ENCODE measurements at regions not wholly inside any gene's neighbourhood (a gene's known extent, or its start where the extent isn't known, plus 50 kb on each side); places are given as distances from the start of the nearest gene placed in this dataset.

DNA sequence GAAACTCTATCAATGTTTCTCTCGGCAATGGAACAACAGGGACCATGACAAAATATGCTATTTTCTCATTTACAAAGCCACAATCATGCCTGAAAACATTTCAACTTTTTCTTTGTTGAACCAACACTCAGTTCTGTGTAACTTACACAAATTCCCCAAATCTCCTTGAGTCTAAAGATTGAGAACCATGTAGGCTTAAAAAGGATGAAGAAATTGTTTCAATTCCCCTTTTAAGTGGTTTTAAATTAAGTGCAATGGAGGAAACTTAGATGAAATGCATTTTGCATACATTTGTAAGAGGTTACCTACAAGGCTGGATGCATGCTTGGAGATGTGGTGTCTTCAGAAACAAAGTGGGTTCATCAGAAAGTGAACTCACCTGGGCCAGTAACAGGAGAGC, 566.4 kb upstream of the CDH11 start:
- TF ChIP-seq, protein P1, sequence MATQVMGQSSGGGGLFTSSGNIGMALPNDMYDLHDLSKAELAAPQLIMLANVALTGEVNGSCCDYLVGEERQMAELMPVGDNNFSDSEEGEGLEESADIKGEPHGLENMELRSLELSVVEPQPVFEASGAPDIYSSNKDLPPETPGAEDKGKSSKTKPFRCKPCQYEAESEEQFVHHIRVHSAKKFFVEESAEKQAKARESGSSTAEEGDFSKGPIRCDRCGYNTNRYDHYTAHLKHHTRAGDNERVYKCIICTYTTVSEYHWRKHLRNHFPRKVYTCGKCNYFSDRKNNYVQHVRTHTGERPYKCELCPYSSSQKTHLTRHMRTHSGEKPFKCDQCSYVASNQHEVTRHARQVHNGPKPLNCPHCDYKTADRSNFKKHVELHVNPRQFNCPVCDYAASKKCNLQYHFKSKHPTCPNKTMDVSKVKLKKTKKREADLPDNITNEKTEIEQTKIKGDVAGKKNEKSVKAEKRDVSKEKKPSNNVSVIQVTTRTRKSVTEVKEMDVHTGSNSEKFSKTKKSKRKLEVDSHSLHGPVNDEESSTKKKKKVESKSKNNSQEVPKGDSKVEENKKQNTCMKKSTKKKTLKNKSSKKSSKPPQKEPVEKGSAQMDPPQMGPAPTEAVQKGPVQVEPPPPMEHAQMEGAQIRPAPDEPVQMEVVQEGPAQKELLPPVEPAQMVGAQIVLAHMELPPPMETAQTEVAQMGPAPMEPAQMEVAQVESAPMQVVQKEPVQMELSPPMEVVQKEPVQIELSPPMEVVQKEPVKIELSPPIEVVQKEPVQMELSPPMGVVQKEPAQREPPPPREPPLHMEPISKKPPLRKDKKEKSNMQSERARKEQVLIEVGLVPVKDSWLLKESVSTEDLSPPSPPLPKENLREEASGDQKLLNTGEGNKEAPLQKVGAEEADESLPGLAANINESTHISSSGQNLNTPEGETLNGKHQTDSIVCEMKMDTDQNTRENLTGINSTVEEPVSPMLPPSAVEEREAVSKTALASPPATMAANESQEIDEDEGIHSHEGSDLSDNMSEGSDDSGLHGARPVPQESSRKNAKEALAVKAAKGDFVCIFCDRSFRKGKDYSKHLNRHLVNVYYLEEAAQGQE (IDR thresholded peaks at IDR 0.05; ENCODE audit: low read depth), result no peak
- TF ChIP-seq FOXM1 (IDR thresholded peaks at IDR 0.05; ENCODE audit: borderline replicate concordance, low read depth), result no peak
- no peak for TF ChIP-seq EP300 (IDR thresholded peaks at IDR 0.05; ENCODE audit: borderline replicate concordance)
- no peak for TF ChIP-seq EGR1 (IDR thresholded peaks at IDR 0.05)
- TF ChIP-seq, protein P2, sequence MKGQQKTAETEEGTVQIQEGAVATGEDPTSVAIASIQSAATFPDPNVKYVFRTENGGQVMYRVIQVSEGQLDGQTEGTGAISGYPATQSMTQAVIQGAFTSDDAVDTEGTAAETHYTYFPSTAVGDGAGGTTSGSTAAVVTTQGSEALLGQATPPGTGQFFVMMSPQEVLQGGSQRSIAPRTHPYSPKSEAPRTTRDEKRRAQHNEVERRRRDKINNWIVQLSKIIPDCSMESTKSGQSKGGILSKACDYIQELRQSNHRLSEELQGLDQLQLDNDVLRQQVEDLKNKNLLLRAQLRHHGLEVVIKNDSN (IDR thresholded peaks at IDR 0.05), result no peak
- no peak for TF ChIP-seq ZBTB7A (IDR thresholded peaks at IDR 0.05; ENCODE audit: low read depth)
- TF ChIP-seq YY1 (IDR thresholded peaks at IDR 0.05; ENCODE audit: low read depth), result no peak

Data from Ishikawa (cell line).